Nephron progenitor cell (in vitro differentiated cells): ENCODE measurements at regions not wholly inside any gene's neighbourhood (a gene's known extent, or its start where the extent isn't known, plus 50 kb on each side); places are given as distances from the start of the nearest gene placed in this dataset.

Experiments used
- DNase-seq: peaks from one replicate; pipeline ENCODE4 v3.0.0; 2021
- H3K27ac Mint-ChIP-seq: 2 replicates; pipeline ENCODE4 v1.8.0; 2021; ENCODE audit warnings: mild to moderate bottlenecking, moderate library complexity, mixed read lengths
- H3K27me3 Mint-ChIP-seq: 2 replicates; pipeline ENCODE4 v1.8.0; 2021; ENCODE audit warnings: mild to moderate bottlenecking, low read depth, mixed read lengths; ENCODE audit not compliant: poor library complexity
- H3K36me3 Mint-ChIP-seq: 2 replicates; pipeline ENCODE4 v1.8.0; 2021; ENCODE audit warnings: low read depth, mixed read lengths
- H3K4me1 Mint-ChIP-seq: 2 replicates; pipeline ENCODE4 v1.8.0; 2021; ENCODE audit warnings: mixed read lengths
- H3K4me3 Mint-ChIP-seq: 2 replicates; pipeline ENCODE4 v1.8.0; 2021; ENCODE audit warnings: mild to moderate bottlenecking, moderate library complexity, mixed read lengths
- H3K9me3 Mint-ChIP-seq: 2 replicates; pipeline ENCODE4 v1.8.0; 2021; ENCODE audit warnings: mild to moderate bottlenecking, moderate library complexity, mixed read lengths
- TF ChIP-seq, protein P1 (sequence below): fragments of 200-600 bp; sonication (generic); IDR thresholded peaks from 2 replicates; pipeline ENCODE4 v1.5.0; 2021; ENCODE audit warnings: antibody characterized with exemption

DNA sequence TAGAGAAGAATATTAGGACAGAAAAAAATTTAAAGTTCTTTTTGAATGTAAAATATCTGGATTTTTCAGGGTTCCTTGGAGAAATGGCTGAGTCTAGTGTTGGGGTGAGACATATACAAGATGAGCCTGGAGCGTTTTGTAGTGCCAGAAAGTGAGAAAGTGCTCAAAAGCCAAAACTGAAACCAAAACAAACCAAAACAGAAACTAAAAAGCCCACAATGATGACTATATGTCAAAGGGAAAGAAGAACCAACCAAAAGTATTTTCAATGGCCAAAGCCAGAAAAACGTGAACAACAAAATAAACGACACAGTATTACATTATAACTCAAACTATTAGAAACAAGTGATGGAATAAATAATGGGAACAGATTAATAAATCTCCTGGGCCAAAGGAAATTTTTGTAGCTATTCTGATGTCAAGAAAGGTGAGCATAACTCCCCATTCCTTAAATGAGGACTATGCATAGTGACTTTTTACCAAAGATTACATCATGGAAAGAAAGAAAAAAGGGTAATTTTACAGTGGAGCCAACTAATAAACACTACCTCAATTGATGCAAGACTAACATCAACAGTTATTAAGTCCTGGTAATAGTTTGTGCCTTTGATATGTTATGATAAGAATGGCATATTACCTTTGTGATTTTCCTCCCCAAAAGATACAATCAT, 1137.6 kb downstream of the C4orf33 start:
- no peaks in the 10 kb centered on the region for H3K27me3 Mint-ChIP-seq
- H3K9me3 Mint-ChIP-seq, result no peaks in the 10 kb centered on the region
- TF ChIP-seq, protein P1, sequence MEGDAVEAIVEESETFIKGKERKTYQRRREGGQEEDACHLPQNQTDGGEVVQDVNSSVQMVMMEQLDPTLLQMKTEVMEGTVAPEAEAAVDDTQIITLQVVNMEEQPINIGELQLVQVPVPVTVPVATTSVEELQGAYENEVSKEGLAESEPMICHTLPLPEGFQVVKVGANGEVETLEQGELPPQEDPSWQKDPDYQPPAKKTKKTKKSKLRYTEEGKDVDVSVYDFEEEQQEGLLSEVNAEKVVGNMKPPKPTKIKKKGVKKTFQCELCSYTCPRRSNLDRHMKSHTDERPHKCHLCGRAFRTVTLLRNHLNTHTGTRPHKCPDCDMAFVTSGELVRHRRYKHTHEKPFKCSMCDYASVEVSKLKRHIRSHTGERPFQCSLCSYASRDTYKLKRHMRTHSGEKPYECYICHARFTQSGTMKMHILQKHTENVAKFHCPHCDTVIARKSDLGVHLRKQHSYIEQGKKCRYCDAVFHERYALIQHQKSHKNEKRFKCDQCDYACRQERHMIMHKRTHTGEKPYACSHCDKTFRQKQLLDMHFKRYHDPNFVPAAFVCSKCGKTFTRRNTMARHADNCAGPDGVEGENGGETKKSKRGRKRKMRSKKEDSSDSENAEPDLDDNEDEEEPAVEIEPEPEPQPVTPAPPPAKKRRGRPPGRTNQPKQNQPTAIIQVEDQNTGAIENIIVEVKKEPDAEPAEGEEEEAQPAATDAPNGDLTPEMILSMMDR, result no peak
- no peaks in the 10 kb centered on the region for H3K4me1 Mint-ChIP-seq
- H3K36me3 Mint-ChIP-seq, result no peaks in the 10 kb centered on the region
- no peak overlapping the region for H3K4me3 Mint-ChIP-seq
- no peak for DNase-seq
- H3K27ac Mint-ChIP-seq, result no peak overlapping the region

DNA sequence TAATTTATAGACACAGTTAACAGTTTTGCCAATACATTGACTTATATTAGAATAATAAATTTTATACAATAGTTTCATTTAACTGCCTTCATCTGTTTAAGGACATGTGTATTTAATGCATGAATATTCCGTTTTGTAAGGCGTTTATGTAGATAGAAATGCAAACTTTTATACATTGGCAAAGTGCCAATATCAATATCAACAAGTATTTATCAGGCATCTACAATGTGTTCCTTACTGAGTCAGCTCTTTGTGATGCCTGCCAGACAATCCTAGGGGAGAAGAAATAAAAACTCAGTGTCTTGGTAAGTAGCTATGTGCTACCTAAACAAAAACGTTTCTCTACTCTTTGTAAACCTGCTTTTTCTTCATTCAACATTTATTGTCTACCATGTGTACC, 1142.2 kb downstream of the C4orf33 start:
- H3K36me3 Mint-ChIP-seq, result no peaks in the 10 kb centered on the region
- no peak for DNase-seq
- H3K27ac Mint-ChIP-seq, result no peak overlapping the region
- no peaks in the 10 kb centered on the region for H3K4me1 Mint-ChIP-seq
- no peaks in the 10 kb centered on the region for H3K9me3 Mint-ChIP-seq
- no peaks in the 10 kb centered on the region for H3K27me3 Mint-ChIP-seq
- TF ChIP-seq, protein P1, result no peak
- H3K4me3 Mint-ChIP-seq, result no peak overlapping the region

DNA sequence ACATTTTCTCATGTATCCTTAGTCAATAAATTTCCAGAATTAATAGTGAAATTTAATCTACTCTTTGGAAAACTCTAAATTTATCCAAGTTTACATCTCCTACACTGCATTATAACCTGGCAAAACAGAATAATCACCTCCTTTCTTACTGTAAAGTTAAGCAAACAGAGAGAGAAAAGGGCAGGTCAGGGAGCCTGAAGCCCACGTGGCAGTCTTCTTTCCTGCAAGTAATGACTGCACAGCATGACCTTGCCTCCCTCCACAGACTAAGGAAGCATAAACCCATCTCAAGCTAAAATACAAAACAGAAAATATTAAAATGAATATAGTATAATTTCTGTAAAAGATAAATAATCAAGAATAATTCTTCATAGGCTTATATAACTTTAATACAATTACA, 1153.0 kb downstream of the C4orf33 start:
- TF ChIP-seq, protein P1, result no peak
- DNase-seq, result no peak
- no peak overlapping the region for H3K27ac Mint-ChIP-seq
- H3K9me3 Mint-ChIP-seq, result peaks cover 7% of the 10 kb centered on the region
- H3K36me3 Mint-ChIP-seq, result no peaks in the 10 kb centered on the region
- no peak overlapping the region for H3K4me3 Mint-ChIP-seq
- peaks cover 3% of the 10 kb centered on the region for H3K27me3 Mint-ChIP-seq
- H3K4me1 Mint-ChIP-seq, result no peaks in the 10 kb centered on the region

DNA sequence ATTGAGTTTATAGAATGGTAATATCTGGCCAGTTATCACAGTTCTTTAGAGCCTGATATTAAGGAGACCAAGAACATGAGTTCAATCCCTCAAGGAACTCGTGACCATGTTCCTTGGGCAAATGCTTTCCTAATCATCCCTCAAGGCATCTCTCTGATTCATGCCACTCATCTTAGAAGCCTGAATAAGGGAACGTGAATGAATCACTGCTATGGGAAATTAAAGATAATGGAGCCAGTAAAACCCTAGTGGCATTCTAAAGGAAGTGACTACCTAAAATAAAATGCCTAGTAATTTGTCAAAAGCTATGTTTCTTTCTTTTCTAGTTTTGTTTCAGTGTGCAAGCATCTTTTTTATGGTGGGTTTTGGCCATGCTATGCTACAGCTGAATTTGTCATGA, 1161.3 kb downstream of the C4orf33 start:
- Mint-ChIP-seq H3K36me3 (no peaks in the 10 kb centered on the region), H3K4me3 (no peak overlapping the region), H3K4me1 (peaks cover 6% of the 10 kb centered on the region), H3K27ac (no peak overlapping the region), H3K9me3 (no peaks in the 10 kb centered on the region), H3K27me3 (no peaks in the 10 kb centered on the region)
- DNase-seq, result no peak
- TF ChIP-seq, protein P1, result no peak

DNA sequence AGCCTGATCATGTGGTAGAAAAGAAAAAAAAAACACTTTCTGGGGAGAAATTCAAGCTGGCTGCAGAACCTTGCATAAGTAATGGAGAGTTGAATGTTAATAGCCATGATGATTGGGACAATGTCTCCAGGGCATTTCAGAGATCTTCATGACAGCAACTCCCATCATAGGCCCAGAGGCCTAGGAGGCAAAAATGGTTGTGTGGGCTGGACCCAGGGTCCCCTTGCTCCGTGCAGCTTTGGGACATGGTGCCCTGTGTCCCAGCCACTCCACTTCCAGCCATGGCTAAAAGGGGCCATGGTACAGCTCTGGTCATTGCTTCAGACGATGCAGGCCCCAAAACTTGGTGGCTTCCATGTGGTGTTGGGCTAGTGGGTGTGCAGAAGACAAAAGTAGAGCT, 1170.9 kb downstream of the C4orf33 start:
- no peak for DNase-seq
- no peaks in the 10 kb centered on the region for H3K36me3 Mint-ChIP-seq
- peaks cover 12% of the 10 kb centered on the region for H3K4me1 Mint-ChIP-seq
- TF ChIP-seq, protein P1, result no peak
- H3K4me3 Mint-ChIP-seq, result no peak overlapping the region
- no peak overlapping the region for H3K27ac Mint-ChIP-seq
- peaks cover 18% of the 10 kb centered on the region for H3K9me3 Mint-ChIP-seq
- no peaks in the 10 kb centered on the region for H3K27me3 Mint-ChIP-seq

DNA sequence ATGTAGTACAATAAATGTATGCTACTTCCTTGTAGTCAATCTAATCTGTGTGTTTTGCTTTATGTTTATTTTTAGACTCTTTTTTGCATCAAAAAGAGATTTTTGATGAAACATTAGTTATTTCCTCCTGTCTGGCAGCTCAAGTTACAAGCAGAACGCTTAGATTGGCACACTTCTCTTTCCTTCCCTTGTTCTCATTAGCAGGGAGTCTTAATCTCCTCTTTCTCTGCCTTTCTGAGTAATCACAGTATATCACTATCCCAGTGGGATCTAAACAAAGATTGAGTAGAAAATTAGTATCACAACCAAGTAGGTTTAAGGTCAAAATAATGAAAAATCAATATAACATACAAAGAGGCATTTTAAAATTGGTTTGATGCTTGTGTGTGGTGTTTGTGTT, 1192.6 kb downstream of the C4orf33 start:
- H3K36me3 Mint-ChIP-seq, result no peaks in the 10 kb centered on the region
- DNase-seq, result no peak
- H3K4me3 Mint-ChIP-seq, result no peak overlapping the region
- H3K27me3 Mint-ChIP-seq, result peaks cover 3% of the 10 kb centered on the region
- no peaks in the 10 kb centered on the region for H3K4me1 Mint-ChIP-seq
- TF ChIP-seq, protein P1, result no peak
- no peaks in the 10 kb centered on the region for H3K9me3 Mint-ChIP-seq
- H3K27ac Mint-ChIP-seq, result no peak overlapping the region
